Lower lobe of right lung (tissue), 2 donors: ENCODE measurements at regions not wholly inside any gene's neighbourhood (a gene's known extent, or its start where the extent isn't known, plus 50 kb on each side); places are given as distances from the start of the nearest gene placed in this dataset.

Source experiments
- ATAC-seq, 2 donors: fragments of 200-7000 bp; cut with Tn5 transposase; one replicate each; pipeline ENCODE4 v1.9.1; 2020 to 2022; ENCODE audit warnings: mild to moderate bottlenecking in 2 of 2, moderate library complexity in 2 of 2
- DNase-seq: peaks from one replicate; pipeline ENCODE4 v3.0.0-alpha.2; 2020
- H3K27ac ChIP-seq: fragments of 200-600 bp; one replicate; pipeline ENCODE4 v1.8.0; 2022
- H3K27me3 ChIP-seq: fragments of 200-600 bp; one replicate; pipeline ENCODE4 v1.8.0; 2022; ENCODE audit warnings: low read depth
- H3K36me3 ChIP-seq: fragments of 200-600 bp; one replicate; pipeline ENCODE4 v1.8.0; 2022; ENCODE audit warnings: mild to moderate bottlenecking
- H3K4me1 ChIP-seq: fragments of 200-600 bp; one replicate; pipeline ENCODE4 v1.8.0; 2022
- H3K4me3 ChIP-seq: fragments of 200-600 bp; one replicate; pipeline ENCODE4 v1.8.0; 2022; ENCODE audit warnings: mild to moderate bottlenecking
- H3K9me3 ChIP-seq: fragments of 200-600 bp; one replicate; pipeline ENCODE4 v1.8.0; 2022
- intact Hi-C: fragments of 100-400 bp; cut with DNase I; formaldehyde crosslinking; loops from one replicate; pipeline ENCODE4 v1.11.0; 2022
- TF ChIP-seq, protein P1 (sequence below): fragments of 200-600 bp; IDR thresholded peaks from one replicate; pipeline ENCODE4 v1.8.0; 2022; ENCODE audit warnings: antibody characterized with exemption, mild to moderate bottlenecking
- donor health status: DM: no; HTN: yes; CAD: no; lungs with severe emphysema.

DNA sequence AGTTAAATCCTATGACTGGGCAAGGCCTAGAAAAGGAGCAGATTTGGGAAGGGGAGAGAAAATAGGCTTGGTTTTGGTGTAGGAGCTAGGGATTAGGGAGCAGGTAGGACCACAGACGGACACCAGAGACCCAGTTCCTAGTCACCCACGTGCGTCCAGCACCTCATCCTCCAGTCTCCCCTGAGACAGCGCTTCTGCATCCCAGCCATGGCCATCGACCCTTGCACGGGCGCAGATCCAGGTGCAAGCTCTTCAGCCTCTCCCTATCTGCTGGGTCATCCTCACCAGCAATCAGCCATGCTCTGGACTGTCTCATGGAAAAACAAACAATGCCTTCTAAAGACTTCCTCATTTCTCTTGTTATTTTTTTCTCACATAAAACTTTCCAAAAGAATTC lies 246.8 kb upstream of the RAB6C start:
- no peaks in the 10 kb centered on the region for H3K27me3 ChIP-seq
- H3K27ac ChIP-seq, result no peak overlapping the region
- no peak for ATAC-seq
- no peaks in the 10 kb centered on the region for H3K36me3 ChIP-seq
- no peak overlapping the region for H3K4me3 ChIP-seq
- no peaks in the 10 kb centered on the region for H3K9me3 ChIP-seq
- no peaks in the 10 kb centered on the region for H3K4me1 ChIP-seq
- TF ChIP-seq, protein P1, sequence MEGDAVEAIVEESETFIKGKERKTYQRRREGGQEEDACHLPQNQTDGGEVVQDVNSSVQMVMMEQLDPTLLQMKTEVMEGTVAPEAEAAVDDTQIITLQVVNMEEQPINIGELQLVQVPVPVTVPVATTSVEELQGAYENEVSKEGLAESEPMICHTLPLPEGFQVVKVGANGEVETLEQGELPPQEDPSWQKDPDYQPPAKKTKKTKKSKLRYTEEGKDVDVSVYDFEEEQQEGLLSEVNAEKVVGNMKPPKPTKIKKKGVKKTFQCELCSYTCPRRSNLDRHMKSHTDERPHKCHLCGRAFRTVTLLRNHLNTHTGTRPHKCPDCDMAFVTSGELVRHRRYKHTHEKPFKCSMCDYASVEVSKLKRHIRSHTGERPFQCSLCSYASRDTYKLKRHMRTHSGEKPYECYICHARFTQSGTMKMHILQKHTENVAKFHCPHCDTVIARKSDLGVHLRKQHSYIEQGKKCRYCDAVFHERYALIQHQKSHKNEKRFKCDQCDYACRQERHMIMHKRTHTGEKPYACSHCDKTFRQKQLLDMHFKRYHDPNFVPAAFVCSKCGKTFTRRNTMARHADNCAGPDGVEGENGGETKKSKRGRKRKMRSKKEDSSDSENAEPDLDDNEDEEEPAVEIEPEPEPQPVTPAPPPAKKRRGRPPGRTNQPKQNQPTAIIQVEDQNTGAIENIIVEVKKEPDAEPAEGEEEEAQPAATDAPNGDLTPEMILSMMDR, result no peak
- no peak for DNase-seq
- intact Hi-C loops, result no loop called here

DNA sequence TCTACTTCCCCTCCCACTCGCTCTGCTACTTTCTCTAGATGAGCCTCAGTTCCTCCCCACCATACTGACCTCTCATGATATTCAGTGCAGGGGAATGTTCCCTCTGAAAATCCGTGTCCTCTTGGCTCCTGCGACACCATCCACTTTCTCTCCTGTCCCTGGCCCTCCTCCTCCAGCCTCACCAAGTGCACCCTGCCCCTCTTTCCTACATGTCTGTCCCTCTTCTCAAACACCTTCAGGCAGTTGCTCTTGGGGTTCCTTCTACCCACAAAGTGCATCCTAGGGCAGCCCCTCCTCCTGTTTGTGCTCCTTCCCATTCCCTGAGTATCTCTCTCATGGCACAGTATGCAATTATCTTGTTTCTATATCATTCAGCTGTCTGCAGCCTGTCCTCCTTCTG lies 246.4 kb upstream of the RAB6C start:
- no peak for DNase-seq
- ATAC-seq, result no peak

DNA sequence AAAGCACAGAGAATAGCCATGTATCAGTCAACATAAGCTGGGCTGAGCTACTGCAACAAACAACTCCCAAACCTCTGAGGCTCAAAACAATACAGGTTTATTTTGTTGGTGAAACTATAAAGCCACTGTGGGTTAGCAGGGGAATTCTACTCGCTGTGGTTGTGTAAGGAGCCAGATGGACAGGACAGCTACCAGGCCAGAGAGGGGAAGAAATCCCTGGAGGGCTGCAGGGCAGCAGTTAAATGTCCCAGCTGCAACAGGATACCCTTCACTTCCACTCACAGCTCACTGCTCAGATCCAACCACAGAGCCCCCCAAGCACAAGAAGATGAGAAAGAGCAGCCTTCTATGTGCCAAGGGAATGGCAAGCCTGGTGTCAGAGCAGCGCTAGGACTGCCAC lies 245.9 kb upstream of the RAB6C start:
- Histone ChIP-seq H3K9me3 (no peaks in the 10 kb centered on the region), H3K4me1 (no peaks in the 10 kb centered on the region), H3K4me3 (no peak overlapping the region), H3K27me3 (no peaks in the 10 kb centered on the region), H3K36me3 (no peaks in the 10 kb centered on the region), H3K27ac (no peak overlapping the region)
- DNase-seq (no peak), ATAC-seq (no peak)
- intact Hi-C loops, result no loop called here
- TF ChIP-seq, protein P1, result no peak

More for the DNA sequence above, 246.4 kb upstream of the RAB6C start:
- Histone ChIP-seq H3K27me3 (no peaks in the 10 kb centered on the region), H3K4me3 (no peak overlapping the region), H3K27ac (no peak overlapping the region), H3K9me3 (no peaks in the 10 kb centered on the region), H3K36me3 (no peaks in the 10 kb centered on the region), H3K4me1 (no peaks in the 10 kb centered on the region)
- intact Hi-C loops, result no loop called here
- TF ChIP-seq, protein P1, result no peak

DNA sequence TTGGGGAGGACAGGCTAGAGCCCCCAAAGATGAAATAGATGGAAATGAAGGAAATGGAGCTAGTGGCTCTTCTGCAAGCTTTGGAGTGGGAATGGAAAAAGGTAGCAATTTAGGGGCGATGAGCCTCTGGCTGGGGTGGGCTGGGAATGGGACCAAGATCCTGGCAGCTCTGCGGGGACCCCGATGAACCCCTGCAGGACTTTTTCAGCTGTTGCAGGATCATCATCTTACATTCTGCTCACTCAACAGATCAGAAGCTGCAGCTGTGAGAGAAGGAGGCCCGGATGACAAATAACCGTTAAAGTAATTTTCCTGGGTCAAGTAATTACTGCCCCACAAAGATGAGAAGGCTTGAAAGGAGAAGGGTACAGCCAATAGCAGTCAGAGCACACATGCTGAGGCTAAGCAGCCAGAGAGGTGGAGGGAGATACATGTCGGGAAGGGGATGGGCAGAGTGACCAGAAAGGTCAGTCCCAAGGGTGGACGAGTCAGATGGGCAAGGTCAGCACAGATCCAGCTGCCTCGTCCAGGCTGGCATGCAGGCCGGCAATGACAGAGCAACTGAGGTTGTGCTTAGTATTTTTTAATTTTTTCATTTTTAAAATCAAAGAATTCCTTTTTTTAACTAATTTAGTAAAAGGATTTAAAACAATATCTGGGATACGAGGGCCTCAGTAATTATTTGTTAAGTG lies 245.0 kb upstream of the RAB6C start:
- DNase-seq (no peak), ATAC-seq (no peak)
- Histone ChIP-seq H3K27me3 (no peaks in the 10 kb centered on the region), H3K27ac (no peak overlapping the region), H3K4me3 (no peak overlapping the region), H3K9me3 (no peaks in the 10 kb centered on the region), H3K36me3 (no peaks in the 10 kb centered on the region), H3K4me1 (no peaks in the 10 kb centered on the region)
- TF ChIP-seq, protein P1, result no peak
- intact Hi-C loops, result no loop called here

DNA sequence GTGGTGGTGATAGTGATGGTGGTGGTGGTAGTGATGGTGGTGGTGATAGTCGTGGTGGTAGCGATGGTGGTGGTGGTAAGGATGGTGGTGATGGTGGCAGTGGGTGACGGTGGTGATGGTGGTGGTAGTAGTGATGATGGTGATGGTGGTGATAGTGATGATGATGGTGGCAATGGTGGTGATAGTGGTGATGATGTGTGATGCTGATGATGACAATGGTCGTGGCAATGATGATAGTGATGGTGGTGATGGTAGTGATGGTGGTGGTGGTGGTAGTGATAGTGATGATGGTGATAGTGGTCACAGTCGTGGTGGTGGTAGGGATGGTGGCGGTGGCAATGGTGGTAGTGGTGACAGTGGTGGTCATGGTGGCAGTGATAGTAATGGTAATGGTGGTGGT lies 243.9 kb upstream of the RAB6C start:
- DNase-seq, result no peak
- TF ChIP-seq, protein P1, result no peak

More for the DNA sequence above, 243.9 kb upstream of the RAB6C start:
- Histone ChIP-seq H3K27me3 (no peaks in the 10 kb centered on the region), H3K36me3 (no peaks in the 10 kb centered on the region), H3K4me1 (no peaks in the 10 kb centered on the region), H3K27ac (no peak overlapping the region), H3K9me3 (no peaks in the 10 kb centered on the region), H3K4me3 (no peak overlapping the region)
- intact Hi-C loops, result no loop called here
- no peak for ATAC-seq
